ENCODE measurements at regions not wholly inside any gene's neighbourhood (a gene's known extent, or its start where the extent isn't known, plus 50 kb on each side); places are given as distances from the start of the nearest gene placed in this dataset.

DNA sequence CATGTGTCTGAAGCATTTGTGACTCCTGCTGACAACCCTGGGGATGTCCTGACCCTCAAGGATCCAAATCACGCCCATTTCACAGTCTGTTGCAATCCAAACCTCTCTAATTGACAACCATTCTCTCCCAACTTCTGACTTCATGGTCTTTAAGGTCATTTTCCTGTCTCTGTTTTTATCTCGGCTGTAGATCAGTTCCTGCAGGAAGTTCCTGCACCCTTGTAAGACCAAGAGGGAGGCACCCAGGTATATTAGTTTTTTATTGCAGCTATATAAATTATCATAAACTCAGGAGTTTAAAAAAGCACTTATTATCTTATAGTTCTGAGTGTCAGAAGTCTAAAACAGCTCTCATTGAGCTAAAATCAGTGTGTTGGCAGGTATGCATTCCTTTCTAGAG lies 166.8 kb downstream of the BTBD3 start:
- TF ChIP-seq, protein P1, sequence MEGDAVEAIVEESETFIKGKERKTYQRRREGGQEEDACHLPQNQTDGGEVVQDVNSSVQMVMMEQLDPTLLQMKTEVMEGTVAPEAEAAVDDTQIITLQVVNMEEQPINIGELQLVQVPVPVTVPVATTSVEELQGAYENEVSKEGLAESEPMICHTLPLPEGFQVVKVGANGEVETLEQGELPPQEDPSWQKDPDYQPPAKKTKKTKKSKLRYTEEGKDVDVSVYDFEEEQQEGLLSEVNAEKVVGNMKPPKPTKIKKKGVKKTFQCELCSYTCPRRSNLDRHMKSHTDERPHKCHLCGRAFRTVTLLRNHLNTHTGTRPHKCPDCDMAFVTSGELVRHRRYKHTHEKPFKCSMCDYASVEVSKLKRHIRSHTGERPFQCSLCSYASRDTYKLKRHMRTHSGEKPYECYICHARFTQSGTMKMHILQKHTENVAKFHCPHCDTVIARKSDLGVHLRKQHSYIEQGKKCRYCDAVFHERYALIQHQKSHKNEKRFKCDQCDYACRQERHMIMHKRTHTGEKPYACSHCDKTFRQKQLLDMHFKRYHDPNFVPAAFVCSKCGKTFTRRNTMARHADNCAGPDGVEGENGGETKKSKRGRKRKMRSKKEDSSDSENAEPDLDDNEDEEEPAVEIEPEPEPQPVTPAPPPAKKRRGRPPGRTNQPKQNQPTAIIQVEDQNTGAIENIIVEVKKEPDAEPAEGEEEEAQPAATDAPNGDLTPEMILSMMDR (IDR thresholded peaks at IDR 0.05): no peak
- TF ChIP-seq POLR2A (IDR thresholded peaks at IDR 0.05): no peak
